ENCODE measurements at regions not wholly inside any gene's neighbourhood (a gene's known extent, or its start where the extent isn't known, plus 50 kb on each side); places are given as distances from the start of the nearest gene placed in this dataset.

GRCh38 chr4:164402554-164402953 lies 351.4 kb upstream of the SMIM31 start (continued):
- TF ChIP-seq ZNF532 (CRISPR knock-in tag; IDR thresholded peaks at IDR 0.05; ENCODE audit: borderline replicate concordance), result no peak
- no peak for TF ChIP-seq GRHL2 (CRISPR knock-in tag; IDR thresholded peaks at IDR 0.05; ENCODE audit: insufficient replicate concordance, severe bottlenecking)
- no peak for TF ChIP-seq IRF2 (CRISPR knock-in tag; IDR thresholded peaks at IDR 0.05; ENCODE audit: borderline replicate concordance, low read depth)

GRCh38 chr4:164405774-164406173 lies 348.2 kb upstream of the SMIM31 start:
- Mint-ChIP-seq H3K4me1 (no peaks in the 10 kb centered on the region), H3K36me3 (no peaks in the 10 kb centered on the region), H3K27ac (no peak overlapping the region), H3K9me3 (peaks cover 2% of the 10 kb centered on the region; the same call in 1 of the 2 replicates), H3K4me3 (no peak overlapping the region), H3K27me3 (ENCODE audit: low read depth) (no peaks in the 10 kb centered on the region)
- CTCF ChIA-PET, result no interaction called here
- TF ChIP-seq HMGA2 (CRISPR knock-in tag; IDR thresholded peaks at IDR 0.05), result no peak
- TF ChIP-seq FOXK1 (CRISPR knock-in tag; IDR thresholded peaks at IDR 0.05), result no peak
- no peak for TF ChIP-seq ZNF416 (CRISPR knock-in tag; IDR thresholded peaks at IDR 0.05)
- no peak for TF ChIP-seq MXD4 (CRISPR knock-in tag; IDR thresholded peaks at IDR 0.05; ENCODE audit: borderline replicate concordance)
- no peak for TF ChIP-seq AR (CRISPR knock-in tag; IDR thresholded peaks at IDR 0.05)
- TF ChIP-seq CTCF (IDR thresholded peaks at IDR 0.05), result no peak
- TF ChIP-seq ARID4B (CRISPR knock-in tag; IDR thresholded peaks at IDR 0.05; ENCODE audit: borderline replicate concordance), result no peak
- no peak for TF ChIP-seq FOXP1 (CRISPR knock-in tag; IDR thresholded peaks at IDR 0.05; ENCODE audit: borderline replicate concordance)
- TF ChIP-seq SOX15 (CRISPR knock-in tag; IDR thresholded peaks at IDR 0.05), result no peak
- TF ChIP-seq USF2 (CRISPR knock-in tag; IDR thresholded peaks at IDR 0.05), result no peak
- TF ChIP-seq ZNF671 (CRISPR knock-in tag; IDR thresholded peaks at IDR 0.05), result no peak
- DNase-seq (ENCODE audit: low spot score), result no peak
- no peak for ATAC-seq
- POLR2A ChIA-PET, result no interaction called here

All from WTC11 (cell line).